BLaER1 (cell line): ENCODE measurements at regions not wholly inside any gene's neighbourhood (a gene's known extent, or its start where the extent isn't known, plus 50 kb on each side); places are given as distances from the start of the nearest gene placed in this dataset.

Experiments
- H3K27ac ChIP-seq: shearing (Covaris generic); formaldehyde crosslinking; 2 replicates; pipeline ENCODE4 v1.8.1; 2022
- H3K27me3 ChIP-seq: shearing (Covaris generic); formaldehyde crosslinking; 2 replicates; pipeline ENCODE4 v1.8.1; 2022
- H3K36me3 ChIP-seq: shearing (Covaris generic); formaldehyde crosslinking; 2 replicates; pipeline ENCODE4 v1.8.1; 2022
- H3K4me1 ChIP-seq: shearing (Covaris generic); formaldehyde crosslinking; 2 replicates; pipeline ENCODE4 v1.8.1; 2022
- H3K4me2 ChIP-seq: shearing (Covaris generic); formaldehyde crosslinking; 2 replicates; pipeline ENCODE4 v1.8.1; 2022
- H3K4me3 ChIP-seq: shearing (Covaris generic); formaldehyde crosslinking; 2 replicates; pipeline ENCODE4 v1.8.1; 2022
- H3K9ac ChIP-seq: shearing (Covaris generic); formaldehyde crosslinking; 2 replicates; pipeline ENCODE4 v1.8.1; 2022
- H3K9me3 ChIP-seq: shearing (Covaris generic); formaldehyde crosslinking; 2 replicates; pipeline ENCODE4 v1.8.1; 2022
- H4K20me1 ChIP-seq: shearing (Covaris generic); formaldehyde crosslinking; 2 replicates; pipeline ENCODE4 v1.8.1; 2022
- Cebpa-rat ChIP-seq: shearing (Covaris generic); IDR thresholded peaks from 2 replicates; pipeline ENCODE4 v1.8.1; 2022

DNA sequence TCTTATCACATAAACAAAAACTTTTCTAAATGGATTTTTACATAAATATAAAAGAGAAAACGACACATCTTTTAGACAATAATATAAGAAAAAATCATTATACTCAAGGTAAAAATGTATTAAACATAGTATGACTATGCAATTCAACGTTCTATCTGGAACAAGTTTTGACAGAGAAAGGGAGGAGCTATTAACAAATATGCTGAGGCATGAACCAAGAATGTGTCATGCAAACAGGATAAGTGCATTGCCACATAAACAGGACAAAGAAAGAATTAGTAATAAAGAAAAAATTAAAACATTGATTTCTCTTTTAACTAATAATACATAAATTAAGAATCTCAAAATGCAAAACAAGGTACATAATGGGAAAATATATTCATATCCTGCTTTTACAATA lies 1353.4 kb upstream of the GJE1 start:
- Histone ChIP-seq H3K4me1 (no peaks in the 10 kb centered on the region), H3K9ac (no peak overlapping the region), H4K20me1 (no peaks in the 10 kb centered on the region), H3K36me3 (no peaks in the 10 kb centered on the region), H3K9me3 (no peaks in the 10 kb centered on the region), H3K4me3 (no peak overlapping the region), H3K27me3 (no peaks in the 10 kb centered on the region), H3K27ac (no peak overlapping the region), H3K4me2 (no peak overlapping the region)
- TF ChIP-seq Cebpa-rat: no peak

DNA sequence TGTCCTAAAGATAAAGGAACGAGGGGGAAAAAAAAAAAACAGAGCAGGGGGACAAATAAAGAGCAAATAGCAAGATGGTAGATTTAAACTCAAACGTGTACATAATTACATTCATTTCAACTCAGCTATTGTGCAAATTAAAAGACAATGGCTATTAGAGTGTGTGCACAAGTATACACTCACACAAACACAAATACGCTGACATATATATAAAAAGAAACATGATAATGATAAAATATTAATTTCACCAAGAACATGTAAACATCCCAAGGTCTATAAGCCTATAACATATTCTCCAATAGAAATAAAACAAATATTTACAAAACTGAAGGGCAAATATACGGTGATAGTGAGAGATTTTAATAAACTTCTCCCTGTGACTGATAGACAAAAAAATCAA lies 1354.9 kb upstream of the GJE1 start:
- Histone ChIP-seq H3K9me3 (no peaks in the 10 kb centered on the region), H3K4me1 (no peaks in the 10 kb centered on the region), H3K36me3 (no peaks in the 10 kb centered on the region), H3K4me3 (no peak overlapping the region), H3K9ac (no peak overlapping the region), H3K4me2 (no peak overlapping the region), H3K27ac (no peak overlapping the region), H3K27me3 (no peaks in the 10 kb centered on the region), H4K20me1 (no peaks in the 10 kb centered on the region)
- no peak for TF ChIP-seq Cebpa-rat

DNA sequence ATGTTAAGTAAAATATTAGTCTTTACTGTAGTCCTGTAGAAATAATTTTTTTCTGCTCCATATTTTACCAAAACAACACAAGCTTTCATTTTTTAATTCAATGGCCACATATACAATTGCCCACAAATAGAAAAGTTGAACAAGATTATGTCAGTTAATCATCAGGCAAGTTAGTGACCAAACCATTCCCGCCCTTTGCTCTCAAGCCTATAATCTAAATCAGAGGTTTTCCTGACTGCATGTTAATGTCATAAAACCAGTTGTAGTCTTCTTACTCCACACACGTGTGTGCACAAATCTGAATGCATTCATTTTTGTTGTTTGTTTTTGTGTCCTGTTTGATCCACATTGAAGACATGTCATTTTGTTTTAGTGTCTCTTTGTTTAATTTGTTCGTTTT lies 1357.7 kb upstream of the GJE1 start:
- Histone ChIP-seq H3K4me1 (no peaks in the 10 kb centered on the region), H3K9me3 (peaks cover 13% of the 10 kb centered on the region), H3K9ac (no peak overlapping the region), H4K20me1 (no peaks in the 10 kb centered on the region), H3K4me2 (no peak overlapping the region), H3K27ac (no peak overlapping the region), H3K36me3 (no peaks in the 10 kb centered on the region), H3K4me3 (no peak overlapping the region), H3K27me3 (no peaks in the 10 kb centered on the region)
- TF ChIP-seq Cebpa-rat: no peak

DNA sequence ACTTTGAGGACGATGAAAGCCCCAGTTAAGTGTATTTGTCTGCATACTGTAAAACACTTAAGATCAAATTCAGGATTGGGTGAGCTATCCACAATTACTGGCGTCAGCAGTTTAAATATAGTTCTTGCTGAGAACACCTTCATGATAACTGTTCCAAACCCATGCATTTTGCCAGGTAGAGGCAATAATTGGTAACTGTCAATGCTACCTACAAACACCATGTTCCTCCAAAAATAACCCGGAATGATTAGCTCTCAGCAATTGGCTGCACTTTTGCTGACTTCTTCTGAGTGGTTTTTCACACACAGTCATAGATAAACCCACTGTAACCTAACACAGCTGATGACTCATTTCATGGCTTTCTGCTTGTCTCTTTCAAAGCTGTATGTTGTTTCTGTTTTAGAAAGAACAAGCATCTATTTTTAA lies 1358.6 kb upstream of the GJE1 start:
- Histone ChIP-seq H3K9ac (no peak overlapping the region), H3K27me3 (no peaks in the 10 kb centered on the region), H3K4me1 (no peaks in the 10 kb centered on the region), H4K20me1 (no peaks in the 10 kb centered on the region), H3K4me2 (no peak overlapping the region), H3K27ac (no peak overlapping the region), H3K36me3 (no peaks in the 10 kb centered on the region), H3K9me3 (peaks cover 19% of the 10 kb centered on the region), H3K4me3 (no peak overlapping the region)
- TF ChIP-seq Cebpa-rat: no peak

DNA sequence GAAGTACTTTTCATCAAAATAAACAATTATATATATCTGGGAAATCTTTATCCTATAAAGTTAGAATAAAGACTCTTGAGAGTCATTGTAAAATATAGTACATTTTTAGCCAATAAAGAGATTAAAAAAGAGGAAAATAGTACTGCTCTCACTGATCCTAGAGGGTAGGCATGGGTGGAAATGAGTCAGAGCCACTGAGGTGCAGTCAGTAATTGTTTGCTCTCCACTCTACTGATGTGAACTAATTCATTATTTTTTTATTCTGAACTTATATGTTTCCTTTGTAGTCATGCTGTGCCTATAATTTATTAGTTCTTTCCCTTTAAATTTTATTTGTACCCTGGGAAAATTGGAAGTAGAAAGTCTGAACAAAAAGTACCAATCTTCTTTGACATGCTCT lies 1359.4 kb upstream of the GJE1 start:
- Histone ChIP-seq H3K27ac (no peak overlapping the region), H3K9ac (no peak overlapping the region), H3K27me3 (no peaks in the 10 kb centered on the region), H3K4me3 (no peak overlapping the region), H3K9me3 (peaks cover 23% of the 10 kb centered on the region), H3K4me1 (no peaks in the 10 kb centered on the region), H3K36me3 (no peaks in the 10 kb centered on the region), H4K20me1 (no peaks in the 10 kb centered on the region), H3K4me2 (no peak overlapping the region)
- TF ChIP-seq Cebpa-rat: no peak

DNA sequence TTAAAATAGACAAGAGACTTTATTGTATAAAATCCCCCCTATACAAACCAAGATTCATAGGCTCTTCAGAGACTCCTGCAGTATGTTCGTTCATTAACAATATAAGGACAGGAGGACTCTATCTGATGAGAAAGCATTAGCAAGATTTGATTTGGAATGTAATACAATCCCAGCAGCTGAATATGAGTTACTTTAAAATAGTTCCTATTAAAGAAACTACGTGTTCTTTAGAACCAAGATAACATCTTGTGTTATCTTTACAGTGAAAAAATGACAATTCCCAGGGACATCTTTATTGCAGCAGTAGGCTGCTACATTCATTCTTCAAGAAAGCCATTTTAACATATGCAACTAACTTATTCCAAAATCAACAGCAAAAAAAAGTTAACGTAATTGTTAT lies 1360.1 kb upstream of the GJE1 start:
- Histone ChIP-seq H3K4me3 (no peak overlapping the region), H4K20me1 (no peaks in the 10 kb centered on the region), H3K9ac (no peak overlapping the region), H3K9me3 (peaks cover 30% of the 10 kb centered on the region), H3K36me3 (no peaks in the 10 kb centered on the region), H3K4me2 (no peak overlapping the region), H3K27ac (no peak overlapping the region), H3K27me3 (no peaks in the 10 kb centered on the region), H3K4me1 (no peaks in the 10 kb centered on the region)
- no peak for TF ChIP-seq Cebpa-rat

DNA sequence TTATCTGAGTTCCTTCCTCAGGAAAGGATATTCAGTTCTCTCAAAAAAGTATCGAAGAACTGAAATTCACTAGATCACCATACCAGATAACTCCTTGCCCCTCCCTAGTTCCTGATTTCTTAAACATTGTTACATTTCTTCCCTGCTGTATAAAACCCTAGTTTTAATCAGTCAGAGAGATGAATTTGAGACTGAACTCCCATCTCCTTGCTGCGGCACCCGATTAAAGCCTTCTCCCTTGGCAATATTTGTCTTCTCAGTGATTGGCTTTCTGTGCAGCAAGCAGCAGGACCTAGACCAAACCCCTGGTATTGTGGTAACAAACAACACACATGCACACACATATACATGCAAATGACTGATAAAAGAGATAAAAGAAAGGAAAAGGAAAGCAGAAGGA lies 1364.6 kb upstream of the GJE1 start:
- Histone ChIP-seq H3K36me3 (no peaks in the 10 kb centered on the region), H3K4me2 (no peak overlapping the region), H4K20me1 (no peaks in the 10 kb centered on the region), H3K27ac (no peak overlapping the region), H3K4me3 (no peak overlapping the region), H3K9ac (no peak overlapping the region), H3K9me3 (peaks cover 32% of the 10 kb centered on the region), H3K4me1 (no peaks in the 10 kb centered on the region), H3K27me3 (no peaks in the 10 kb centered on the region)
- TF ChIP-seq Cebpa-rat: no peak

DNA sequence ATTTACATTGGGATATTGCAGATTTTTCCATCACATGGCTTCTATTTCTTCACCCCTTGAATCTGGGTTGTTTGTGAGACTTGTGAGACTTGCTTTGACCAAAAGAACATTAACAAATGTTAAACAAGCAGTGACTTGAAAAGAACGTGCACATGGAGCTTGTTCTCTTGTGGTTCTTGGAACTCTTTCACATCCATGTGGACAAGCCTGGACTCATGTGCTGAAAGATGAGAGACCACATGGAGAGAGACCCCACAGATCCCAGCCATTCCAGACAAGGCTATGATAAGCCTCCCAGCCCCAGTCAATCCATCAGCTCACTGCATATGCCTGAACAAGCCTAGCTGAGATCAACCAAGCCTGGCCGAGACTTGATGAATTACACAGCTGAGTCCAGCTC lies 1365.7 kb upstream of the GJE1 start:
- peaks cover 31% of the 10 kb centered on the region for H3K9me3 ChIP-seq
- no peaks in the 10 kb centered on the region for H3K36me3 ChIP-seq
- H3K4me3 ChIP-seq: no peak overlapping the region
- H3K9ac ChIP-seq: no peak overlapping the region
- H3K4me2 ChIP-seq: no peak overlapping the region
- H3K4me1 ChIP-seq: no peaks in the 10 kb centered on the region
- no peak for TF ChIP-seq Cebpa-rat
- no peaks in the 10 kb centered on the region for H4K20me1 ChIP-seq
- no peak overlapping the region for H3K27ac ChIP-seq
- no peaks in the 10 kb centered on the region for H3K27me3 ChIP-seq

DNA sequence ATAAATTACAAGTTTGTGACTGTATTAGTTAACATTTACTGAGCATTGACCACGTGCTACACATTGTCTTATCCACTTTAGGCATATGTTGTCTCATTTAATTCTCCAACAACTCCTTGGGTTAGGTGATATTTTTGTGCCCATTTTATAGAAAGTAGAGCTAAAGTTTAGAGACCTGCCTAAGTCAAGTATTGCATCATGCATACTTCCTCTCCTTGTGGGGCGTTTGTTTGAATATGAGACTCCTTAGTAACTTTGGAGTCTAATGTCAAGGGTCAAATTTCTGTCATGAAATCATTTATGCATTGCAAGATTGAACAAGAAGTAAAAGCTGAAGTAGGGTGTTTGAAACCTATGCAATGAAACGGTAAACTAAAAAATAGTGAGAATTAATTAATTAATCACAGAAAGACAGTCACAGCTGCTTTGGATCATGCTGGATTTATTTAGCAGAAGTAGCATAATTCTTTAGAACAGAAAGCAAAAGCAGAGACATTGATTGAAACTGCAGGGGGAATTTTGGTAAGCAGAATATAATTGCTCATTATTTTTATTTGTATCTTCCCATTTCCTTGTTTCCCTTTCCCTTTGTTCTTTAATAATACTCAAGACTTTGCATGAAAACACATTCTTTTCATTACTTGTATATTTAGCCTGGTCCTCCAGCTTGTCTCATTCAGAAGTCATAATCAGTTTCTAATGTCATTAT lies 1374.4 kb upstream of the GJE1 start:
- Histone ChIP-seq H4K20me1 (no peaks in the 10 kb centered on the region), H3K9me3 (no peaks in the 10 kb centered on the region)
- TF ChIP-seq Cebpa-rat: no peak

DNA sequence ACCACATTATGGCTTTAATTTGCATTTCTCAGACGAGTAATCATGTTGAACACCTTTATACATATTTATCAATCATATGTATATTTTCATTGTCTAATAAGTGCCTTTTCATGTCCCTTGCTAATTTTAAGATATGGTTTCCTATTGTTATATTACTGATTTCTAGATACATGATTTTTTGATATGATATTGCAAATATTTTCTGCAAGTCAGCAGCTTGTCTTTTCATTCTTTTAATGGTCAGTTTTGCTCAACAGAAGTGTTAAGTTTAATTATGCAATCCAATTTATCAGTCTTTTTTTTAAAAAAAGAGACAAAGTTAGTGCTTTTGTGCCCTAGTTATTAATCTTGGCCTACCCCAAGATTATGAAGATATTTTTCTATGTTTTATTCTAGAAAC lies 1377.8 kb upstream of the CITED2 start:
- Histone ChIP-seq H3K9me3 (peaks cover 24% of the 10 kb centered on the region), H3K4me1 (peaks cover 5% of the 10 kb centered on the region; the same call in 1 of the 2 replicates), H4K20me1 (no peaks in the 10 kb centered on the region), H3K27me3 (no peaks in the 10 kb centered on the region), H3K9ac (no peak overlapping the region), H3K4me3 (no peak overlapping the region), H3K4me2 (no peak overlapping the region), H3K27ac (no peak overlapping the region), H3K36me3 (no peaks in the 10 kb centered on the region)
- TF ChIP-seq Cebpa-rat: no peak

More for the DNA sequence above, 1374.4 kb upstream of the GJE1 start:
- Histone ChIP-seq H3K4me3 (no peak overlapping the region), H3K27me3 (no peaks in the 10 kb centered on the region), H3K4me2 (no peak overlapping the region), H3K4me1 (no peaks in the 10 kb centered on the region), H3K36me3 (no peaks in the 10 kb centered on the region), H3K9ac (no peak overlapping the region), H3K27ac (no peak overlapping the region)

DNA sequence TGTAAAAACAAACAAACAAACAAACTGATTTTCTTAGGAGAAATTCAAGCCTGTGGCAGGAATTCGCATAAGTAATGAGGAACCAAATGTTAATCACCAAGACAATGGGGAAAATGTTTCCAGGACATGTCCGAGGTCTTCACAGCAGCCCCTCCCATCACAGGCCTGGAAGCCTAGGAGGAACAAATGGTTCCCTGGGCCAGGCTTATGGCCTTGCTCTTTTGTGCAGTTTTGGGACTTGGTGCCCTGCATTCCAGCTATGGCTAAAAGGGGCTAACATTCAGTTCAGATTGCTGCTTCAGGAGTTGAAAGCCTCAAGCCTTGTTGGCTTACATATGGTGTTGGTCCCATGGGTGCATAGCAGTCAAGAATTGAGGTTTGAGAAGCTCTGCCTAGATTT lies 1372.7 kb upstream of the CITED2 start:
- peaks cover 5% of the 10 kb centered on the region; the same call in 1 of the 2 replicates for H3K4me1 ChIP-seq
- TF ChIP-seq Cebpa-rat: no peak
- H3K9ac ChIP-seq: no peak overlapping the region
- no peak overlapping the region for H3K27ac ChIP-seq
- H3K9me3 ChIP-seq: peaks cover 51% of the 10 kb centered on the region
- no peaks in the 10 kb centered on the region for H3K27me3 ChIP-seq
- H3K36me3 ChIP-seq: no peaks in the 10 kb centered on the region
- no peaks in the 10 kb centered on the region for H4K20me1 ChIP-seq
- H3K4me2 ChIP-seq: no peak overlapping the region
- no peak overlapping the region for H3K4me3 ChIP-seq
